Cardiac muscle cell (in vitro differentiated cells and primary cell): ENCODE measurements at regions not wholly inside any gene's neighbourhood (a gene's known extent, or its start where the extent isn't known, plus 50 kb on each side); places are given as distances from the start of the nearest gene placed in this dataset.

Source experiments
- DNase-seq, 2 donors: peaks; one replicate each; pipeline versions ENCODE4 v3.0.0 to v3.0.0-alpha.2; 2010 to 2017; ENCODE audit warnings: low read depth in 1 of 2, low spot score in 1 of 2
- H3K27ac ChIP-seq: fragments of 200-600 bp; sonication (generic); 2 replicates; pipeline ENCODE4 v1.5.1; 2016
- H3K27me3 ChIP-seq: fragments of 200-600 bp; sonication (generic); 2 replicates; pipeline ENCODE4 v1.6.0; 2016; ENCODE audit warnings: control low read depth
- H3K36me3 ChIP-seq: fragments of 200-600 bp; sonication (generic); 2 replicates; pipeline ENCODE4 v1.5.1; 2016; ENCODE audit warnings: control low read depth
- H3K4me1 ChIP-seq: fragments of 200-600 bp; sonication (generic); 2 replicates; pipeline ENCODE4 v1.8.1; 2017; ENCODE audit warnings: low read depth, mild to moderate bottlenecking, mixed run types
- H3K4me3 ChIP-seq: fragments of 200-600 bp; sonication (generic); 2 replicates; pipeline ENCODE4 v1.5.1; 2016; ENCODE audit warnings: mild to moderate bottlenecking
- H3K9me3 ChIP-seq: fragments of 200-600 bp; sonication (generic); 2 replicates; pipeline ENCODE4 v1.5.1; 2017; ENCODE audit warnings: low read depth, mild to moderate bottlenecking, control low read depth
- TF ChIP-seq, protein P1 (sequence below): IDR thresholded peaks from 2 replicates; pipeline ENCODE4 v1.5.1; 2012; ENCODE audit warnings: low read depth, mild to moderate bottlenecking, low read length

DNA sequence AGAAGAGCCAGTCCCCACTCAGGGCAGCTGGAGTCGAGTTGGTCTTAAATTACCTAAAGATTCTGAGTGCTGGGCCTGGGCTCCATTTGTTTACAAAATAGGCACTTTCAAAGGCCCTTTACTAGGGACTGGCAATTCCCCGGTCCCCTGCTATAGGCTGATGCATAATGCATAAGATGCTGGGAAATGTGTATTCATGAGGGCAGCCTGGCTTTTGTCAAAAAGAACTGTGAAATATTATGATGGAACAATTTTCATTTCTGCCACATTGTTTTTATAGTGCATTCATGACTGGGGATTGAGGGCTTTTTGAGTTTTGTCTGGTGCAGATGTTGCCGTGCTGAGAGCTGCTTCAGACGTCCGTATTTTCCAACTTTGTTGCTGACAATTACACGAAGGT lies 617.0 kb upstream of the CDH5 start:
- Histone ChIP-seq H3K4me1 (no peaks in the 10 kb centered on the region), H3K4me3 (no peak overlapping the region), H3K27ac (no peak overlapping the region), H3K9me3 (no peaks in the 10 kb centered on the region), H3K36me3 (no peaks in the 10 kb centered on the region), H3K27me3 (no peaks in the 10 kb centered on the region)
- no peak for DNase-seq
- TF ChIP-seq, protein P1, sequence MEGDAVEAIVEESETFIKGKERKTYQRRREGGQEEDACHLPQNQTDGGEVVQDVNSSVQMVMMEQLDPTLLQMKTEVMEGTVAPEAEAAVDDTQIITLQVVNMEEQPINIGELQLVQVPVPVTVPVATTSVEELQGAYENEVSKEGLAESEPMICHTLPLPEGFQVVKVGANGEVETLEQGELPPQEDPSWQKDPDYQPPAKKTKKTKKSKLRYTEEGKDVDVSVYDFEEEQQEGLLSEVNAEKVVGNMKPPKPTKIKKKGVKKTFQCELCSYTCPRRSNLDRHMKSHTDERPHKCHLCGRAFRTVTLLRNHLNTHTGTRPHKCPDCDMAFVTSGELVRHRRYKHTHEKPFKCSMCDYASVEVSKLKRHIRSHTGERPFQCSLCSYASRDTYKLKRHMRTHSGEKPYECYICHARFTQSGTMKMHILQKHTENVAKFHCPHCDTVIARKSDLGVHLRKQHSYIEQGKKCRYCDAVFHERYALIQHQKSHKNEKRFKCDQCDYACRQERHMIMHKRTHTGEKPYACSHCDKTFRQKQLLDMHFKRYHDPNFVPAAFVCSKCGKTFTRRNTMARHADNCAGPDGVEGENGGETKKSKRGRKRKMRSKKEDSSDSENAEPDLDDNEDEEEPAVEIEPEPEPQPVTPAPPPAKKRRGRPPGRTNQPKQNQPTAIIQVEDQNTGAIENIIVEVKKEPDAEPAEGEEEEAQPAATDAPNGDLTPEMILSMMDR: no peak

DNA sequence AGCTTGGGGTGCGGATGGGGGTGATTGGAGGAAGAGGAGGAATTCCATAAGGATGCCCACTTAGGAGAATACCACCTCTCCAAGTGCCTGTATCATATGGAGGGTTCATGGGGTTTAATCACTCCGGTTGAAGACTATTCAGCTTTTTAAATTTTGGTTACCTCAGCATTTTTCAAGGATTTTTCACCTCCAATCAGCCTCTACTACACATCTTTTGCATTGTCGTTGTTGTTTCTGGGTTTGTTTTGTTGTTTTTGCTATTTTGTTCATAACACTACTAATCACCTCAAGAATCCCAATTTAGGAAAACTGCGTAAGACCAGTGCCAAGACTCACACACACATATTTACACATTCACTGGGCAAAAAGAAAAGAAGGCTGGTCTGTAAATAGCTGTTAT lies 619.5 kb upstream of the CDH5 start:
- Histone ChIP-seq H3K4me1 (no peaks in the 10 kb centered on the region), H3K27me3 (no peaks in the 10 kb centered on the region), H3K9me3 (no peaks in the 10 kb centered on the region), H3K27ac (no peak overlapping the region), H3K36me3 (no peaks in the 10 kb centered on the region), H3K4me3 (no peak overlapping the region)
- TF ChIP-seq, protein P1: no peak
- no peak for DNase-seq

DNA sequence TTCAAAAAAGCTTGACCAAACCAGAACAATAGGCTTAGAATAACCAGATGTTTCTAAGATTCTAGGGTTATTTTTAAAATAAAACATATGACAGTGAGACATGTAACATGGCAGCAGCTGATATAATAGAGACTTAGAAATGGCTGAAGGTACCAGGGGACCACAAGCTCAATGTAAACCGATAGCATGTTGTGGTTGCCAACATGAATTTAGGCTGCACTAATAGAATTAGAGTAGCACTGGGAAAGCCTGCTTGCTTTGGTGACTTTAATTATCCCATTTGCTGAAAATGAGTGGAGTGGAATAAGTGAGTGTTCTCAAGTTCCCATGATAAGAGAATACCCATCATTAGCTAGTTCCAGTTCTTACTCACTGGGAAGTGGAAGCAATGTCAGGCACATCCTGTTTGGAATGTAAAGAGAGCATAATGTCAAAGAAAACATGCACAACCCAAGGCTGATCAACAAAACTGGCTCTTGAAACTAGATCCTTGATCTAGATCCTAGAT lies 621.2 kb upstream of the CDH5 start:
- Histone ChIP-seq H3K36me3 (no peaks in the 10 kb centered on the region), H3K27me3 (no peaks in the 10 kb centered on the region), H3K9me3 (no peaks in the 10 kb centered on the region), H3K4me3 (no peak overlapping the region), H3K4me1 (no peaks in the 10 kb centered on the region), H3K27ac (no peak overlapping the region)
- DNase-seq: peak in 1 of 2 donors; percentile 20
- TF ChIP-seq, protein P1: no peak

DNA sequence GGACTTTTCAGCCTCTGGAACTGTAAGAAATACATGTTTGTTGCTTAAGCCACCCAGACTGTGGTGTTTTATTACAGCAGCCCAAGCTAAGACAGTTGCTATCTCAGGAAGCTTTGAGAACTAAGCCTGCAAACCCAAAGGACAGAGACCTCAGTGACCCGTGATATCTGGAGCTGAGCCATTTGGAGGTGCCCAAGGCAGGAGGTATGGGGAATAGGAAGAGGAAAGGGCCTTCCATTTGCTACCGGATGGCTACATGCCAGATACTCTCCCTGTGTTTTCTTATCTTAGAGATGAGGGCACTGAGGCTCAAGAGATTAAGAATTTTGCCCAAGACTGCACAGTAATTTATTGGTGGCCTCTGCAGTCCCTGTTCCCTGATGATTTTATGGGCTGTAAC lies 622.1 kb upstream of the CDH5 start:
- Histone ChIP-seq H3K4me3 (no peak overlapping the region), H3K36me3 (no peaks in the 10 kb centered on the region), H3K9me3 (no peaks in the 10 kb centered on the region), H3K27me3 (no peaks in the 10 kb centered on the region), H3K27ac (no peak overlapping the region), H3K4me1 (no peaks in the 10 kb centered on the region)
- TF ChIP-seq, protein P1: no peak
- DNase-seq: no peak

DNA sequence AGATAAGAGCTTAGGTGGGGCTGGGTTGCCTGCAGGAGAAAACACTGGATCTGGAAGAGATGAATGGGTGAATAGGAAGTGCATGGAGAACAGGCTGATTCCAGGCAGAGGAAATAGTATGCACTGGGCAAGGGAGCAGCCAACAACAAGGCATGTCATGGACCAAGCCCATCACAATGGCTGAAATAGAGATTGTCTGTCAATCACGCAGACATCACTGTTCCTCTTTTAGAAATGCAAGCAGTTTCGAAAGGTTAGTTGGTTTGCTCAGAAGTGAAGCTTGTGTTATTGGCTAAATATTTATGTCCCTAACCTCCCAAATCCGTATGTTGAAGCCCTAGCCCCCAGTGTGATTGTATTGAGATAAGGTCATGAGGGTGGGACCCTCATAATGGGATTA lies 621.7 kb upstream of the CDH11 start:
- H3K36me3 ChIP-seq: no peaks in the 10 kb centered on the region
- H3K27ac ChIP-seq: no peak overlapping the region
- no peak for DNase-seq
- no peaks in the 10 kb centered on the region for H3K9me3 ChIP-seq
- peaks cover 2% of the 10 kb centered on the region for H3K4me1 ChIP-seq
- TF ChIP-seq, protein P1: no peak
- H3K27me3 ChIP-seq: no peaks in the 10 kb centered on the region
- H3K4me3 ChIP-seq: no peak overlapping the region

DNA sequence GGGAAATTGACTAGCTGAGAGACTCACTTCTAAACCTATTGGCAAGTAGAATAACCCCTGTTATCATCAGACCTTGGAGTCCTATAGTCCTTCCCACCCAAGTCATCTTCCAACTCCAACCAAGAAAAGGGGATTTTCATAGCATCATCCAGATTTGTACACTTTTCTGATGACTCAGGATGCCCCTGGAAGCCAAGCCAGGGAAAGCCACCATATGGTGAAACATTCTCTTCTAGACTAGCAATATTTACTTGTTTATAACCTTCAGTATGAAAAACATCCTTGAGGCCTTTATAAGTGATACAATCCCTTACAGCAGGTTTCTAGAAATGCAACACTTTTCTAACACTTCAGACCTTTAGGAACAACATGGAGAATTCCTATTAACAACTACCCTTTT lies 618.8 kb upstream of the CDH11 start:
- TF ChIP-seq, protein P1: no peak
- no peaks in the 10 kb centered on the region for H3K9me3 ChIP-seq
- no peak overlapping the region for H3K4me3 ChIP-seq
- peak in 1 of 2 donors; percentile 24 for DNase-seq
- peaks cover 24% of the 10 kb centered on the region for H3K4me1 ChIP-seq
- H3K27ac ChIP-seq: no peak overlapping the region
- H3K27me3 ChIP-seq: no peaks in the 10 kb centered on the region
- H3K36me3 ChIP-seq: no peaks in the 10 kb centered on the region
